Fibroblast of lung (primary cell): ENCODE measurements at regions not wholly inside any gene's neighbourhood (a gene's known extent, or its start where the extent isn't known, plus 50 kb on each side); places are given as distances from the start of the nearest gene placed in this dataset.

Source experiments
- CTCF ChIP-seq, 2 donors: IDR thresholded peaks in 1 of 2; conservative IDR thresholded peaks in 1 of 2; 1 replicate in 1 of 2; 2 replicates in 1 of 2; pipeline ENCODE4 v1.5.1; 2011 to 2012; ENCODE audit warnings: low read length in 2 of 2, control low read depth in 1 of 2, inconsistent platforms in 1 of 2, low read depth in 1 of 2, mild to moderate bottlenecking in 1 of 2
- EZH2 ChIP-seq: IDR thresholded peaks from 2 replicates; pipeline ENCODE4 v1.5.1; 2012; ENCODE audit warnings: low read length, control low read depth, mild to moderate bottlenecking; ENCODE audit errors: missing control alignments

- TF ChIP-seq EZH2 (no peak), CTCF (conservative IDR thresholded peaks at IDR 0.05 in 1 of 2, IDR thresholded peaks at IDR 0.05 in 1 of 2; ENCODE audit: low read depth in 1 of 2, low read length in 2 of 2) (no peak)
Measured at GRCh38 chr3:177347611-177348010, 150.3 kb upstream of the TBL1XR1 start.
